Right atrium auricular region (tissue), 2 donors: ENCODE measurements at regions not wholly inside any gene's neighbourhood (a gene's known extent, or its start where the extent isn't known, plus 50 kb on each side); places are given as distances from the start of the nearest gene placed in this dataset.

Experiments used
- DNase-seq: peaks from one replicate; pipeline ENCODE4 v3.0.0-alpha.2; 2019; ENCODE audit warnings: low spot score
- H3K27ac ChIP-seq, 2 donors: fragments of 200-600 bp; sonication (generic); 1 replicate in 1 of 2; 2 replicates in 1 of 2; pipeline ENCODE4 v1.5.1; 2016 to 2019
- H3K27me3 ChIP-seq, 2 donors: fragments of 200-600 bp; sonication (generic); one replicate each; pipeline versions ENCODE4 v1.5.1 to v1.6.0; 2017 to 2019
- H3K36me3 ChIP-seq: fragments of 200-600 bp; sonication (generic); one replicate; pipeline ENCODE4 v1.5.1; 2016
- H3K4me1 ChIP-seq, 2 donors: fragments of 200-600 bp; sonication (generic); one replicate each; pipeline versions ENCODE4 v1.5.1 to v1.6.0; 2017 to 2019
- H3K4me3 ChIP-seq, 2 donors: fragments of 200-600 bp; sonication (generic); 1 replicate in 1 of 2; 2 replicates in 1 of 2; pipeline ENCODE4 v1.5.1; 2017 to 2019; ENCODE audit warnings: mild to moderate bottlenecking in 1 of 2, moderate library complexity in 1 of 2
- H3K9me3 ChIP-seq, 2 donors: fragments of 200-600 bp; sonication (generic); one replicate each; pipeline ENCODE4 v1.5.1; 2019
- CTCF ChIP-seq, 2 donors: fragments of 200-600 bp; sonication (generic); IDR thresholded peaks; one replicate each; pipeline ENCODE4 v1.5.1; 2019; ENCODE audit warnings: antibody characterized with exemption in 2 of 2

GRCh38 chr5:17365811-17366138, 132.3 kb upstream of the TAF11L2 start:
- no peaks in the 10 kb centered on the region for H3K36me3 ChIP-seq
- no peak overlapping the region for H3K4me3 ChIP-seq
- H3K27me3 ChIP-seq, result no peaks in the 10 kb centered on the region
- H3K4me1 ChIP-seq, result no peaks in the 10 kb centered on the region
- H3K9me3 ChIP-seq, result no peaks in the 10 kb centered on the region
- no peak overlapping the region for H3K27ac ChIP-seq
- no peak for TF ChIP-seq CTCF (IDR thresholded peaks at IDR 0.05)
- no peak for DNase-seq

GRCh38 chr5:17367256-17367840, 130.7 kb upstream of the TAF11L2 start:
- H3K4me1 ChIP-seq, result no peaks in the 10 kb centered on the region
- H3K36me3 ChIP-seq, result no peaks in the 10 kb centered on the region
- TF ChIP-seq CTCF (IDR thresholded peaks at IDR 0.05), result no peak
- no peaks in the 10 kb centered on the region for H3K27me3 ChIP-seq
- H3K9me3 ChIP-seq, result no peaks in the 10 kb centered on the region
- H3K4me3 ChIP-seq, result no peak overlapping the region
- DNase-seq, result no peak
- no peak overlapping the region for H3K27ac ChIP-seq

- Histone ChIP-seq H3K27ac (no peak overlapping the region), H3K4me1 (no peaks in the 10 kb centered on the region), H3K36me3 (no peaks in the 10 kb centered on the region), H3K9me3 (no peaks in the 10 kb centered on the region), H3K4me3 (no peak overlapping the region), H3K27me3 (no peaks in the 10 kb centered on the region)
- no peak for DNase-seq
- no peak for TF ChIP-seq CTCF (IDR thresholded peaks at IDR 0.05)
These were observed 127.4 kb upstream of the TAF11L2 start for GRCh38 chr5:17370651-17371050.

GRCh38 chr5:17373406-17373805, 124.6 kb upstream of the TAF11L2 start:
- TF ChIP-seq CTCF (IDR thresholded peaks at IDR 0.05), result no peak
- H3K27me3 ChIP-seq, result no peaks in the 10 kb centered on the region

GRCh38 chr5:17373814-17374556, 124.0 kb upstream of the TAF11L2 start:
- Histone ChIP-seq H3K36me3 (no peaks in the 10 kb centered on the region), H3K9me3 (no peaks in the 10 kb centered on the region), H3K4me1 (no peaks in the 10 kb centered on the region), H3K27me3 (no peaks in the 10 kb centered on the region), H3K4me3 (no peak overlapping the region), H3K27ac (no peak overlapping the region)
- no peak for TF ChIP-seq CTCF (IDR thresholded peaks at IDR 0.05)
- no peak for DNase-seq

More at GRCh38 chr5:17373406-17373805, 124.6 kb upstream of the TAF11L2 start:
- Histone ChIP-seq H3K36me3 (no peaks in the 10 kb centered on the region), H3K9me3 (no peaks in the 10 kb centered on the region), H3K27ac (no peak overlapping the region), H3K4me1 (no peaks in the 10 kb centered on the region), H3K4me3 (no peak overlapping the region)
- no peak for DNase-seq
